IMR-90 (cell line): ENCODE measurements at regions not wholly inside any gene's neighbourhood (a gene's known extent, or its start where the extent isn't known, plus 50 kb on each side); places are given as distances from the start of the nearest gene placed in this dataset.

ENCODE experiments used
- ATAC-seq: fragments of 200-7000 bp; cut with Tn5 transposase; 2 replicates; pipeline ENCODE4 v1.9.1; 2020; ENCODE audit warnings: low read depth, mild to moderate bottlenecking, moderate library complexity
- BruUV-seq: library from RNA; stranded (reverse); fragments of 400-500 nt; replicated peaks from 2 replicates; lab custom pipeline; 2021; lab: Mats Ljungman, UMichigan
- CTCF ChIA-PET: fragments of 300-600 bp; formaldehyde crosslinking; extraction: SDS; loops from one replicate; lab custom pipeline; 2021; ENCODE audit warnings: antibody characterized with exemption; lab: Yijun Ruan, JAX
- POLR2A ChIA-PET: fragments of 300-600 bp; sonication (Branson Sonifier 250); formaldehyde crosslinking; loops from one replicate; lab custom pipeline; 2022; ENCODE audit warnings: antibody characterized with exemption; ENCODE audit not compliant: unreplicated experiment; lab: Charles Lee
- DNase-seq: peaks from one replicate; pipeline ENCODE4 v3.0.0; 2013
- H2AFZ ChIP-seq: replicated peaks from 2 replicates; pipeline ENCODE3; 2013; ENCODE audit warnings: low read length, mild to moderate bottlenecking; ENCODE audit not compliant: poor library complexity
- H2AK5ac ChIP-seq: 2 replicates; pipeline ENCODE4 v1.6.1; 2013; ENCODE audit warnings: low read depth, low read length, inconsistent platforms
- H2AK9ac ChIP-seq: replicated peaks from 2 replicates; pipeline ENCODE3; 2013; ENCODE audit warnings: mild to moderate bottlenecking, low read depth, low read length, moderate library complexity; ENCODE audit not compliant: poor library complexity
- H2BK120ac ChIP-seq: 2 replicates; pipeline ENCODE4 v1.6.1; 2013; ENCODE audit warnings: low read depth, low read length, inconsistent platforms
- H2BK15ac ChIP-seq: 3 replicates; pipeline ENCODE4 v1.6.1; 2013; ENCODE audit warnings: low read depth, low read length, inconsistent platforms
- H2BK20ac ChIP-seq: 2 replicates; pipeline ENCODE4 v1.6.1; 2013; ENCODE audit warnings: low read depth, mild to moderate bottlenecking, inconsistent platforms, low read length, moderate library complexity
- H2BK5ac ChIP-seq: 2 replicates; pipeline ENCODE4 v1.6.1; 2013; ENCODE audit warnings: mild to moderate bottlenecking, low read depth, low read length, inconsistent platforms; ENCODE audit not compliant: poor library complexity, severe bottlenecking
- H3K14ac ChIP-seq: replicated peaks from 2 replicates; pipeline ENCODE4 v1.6.1; 2013; ENCODE audit warnings: low read depth, low read length, inconsistent platforms
- H3K18ac ChIP-seq: 2 replicates; pipeline ENCODE4 v1.6.1; 2013; ENCODE audit warnings: low read depth, low read length, control low read depth
- H3K23ac ChIP-seq: 2 replicates; pipeline ENCODE4 v1.6.1; 2013; ENCODE audit warnings: low read depth, low read length, inconsistent platforms
- H3K27ac ChIP-seq: 2 replicates; pipeline ENCODE4 v1.5.1; 2013; ENCODE audit warnings: mild to moderate bottlenecking, control low read depth, low read length; ENCODE audit not compliant: insufficient read depth
- H3K27me3 ChIP-seq: 2 replicates; pipeline ENCODE4 v1.6.1; 2013; ENCODE audit warnings: low read length; ENCODE audit not compliant: control insufficient read depth, insufficient read depth
- H3K36me3 ChIP-seq: 2 replicates; pipeline ENCODE4 v1.6.1; 2013; ENCODE audit warnings: low read length, mixed read lengths; ENCODE audit not compliant: control insufficient read depth, insufficient read depth
- H3K4ac ChIP-seq: 2 replicates; pipeline ENCODE4 v1.6.1; 2013; ENCODE audit warnings: low read depth, low read length, inconsistent platforms
- H3K4me1 ChIP-seq: 2 replicates; pipeline ENCODE4 v1.6.1; 2013; ENCODE audit warnings: low read length, mixed read lengths; ENCODE audit not compliant: control insufficient read depth, insufficient read depth
- H3K4me2 ChIP-seq: 2 replicates; pipeline ENCODE4 v1.6.1; 2013; ENCODE audit warnings: low read depth, mild to moderate bottlenecking, control low read depth, low read length, moderate library complexity
- H3K4me3 ChIP-seq: 2 replicates; pipeline ENCODE4 v1.5.1; 2013; ENCODE audit warnings: low read depth, mild to moderate bottlenecking, control low read depth, low read length, moderate library complexity; ENCODE audit not compliant: insufficient read depth
- H3K56ac ChIP-seq: 2 replicates; pipeline ENCODE4 v1.6.1; 2013; ENCODE audit warnings: low read length, inconsistent platforms; ENCODE audit not compliant: insufficient read depth; ENCODE audit errors: extremely low read depth
- H3K79me1 ChIP-seq, 2 experiments: 2 replicates each; pipeline ENCODE4 v1.6.1; 2013; ENCODE audit warnings: low read length in 2 of 2, inconsistent platforms in 1 of 2, low read depth in 1 of 2
- H3K9ac ChIP-seq: 2 replicates; pipeline ENCODE4 v1.6.1; 2013; ENCODE audit warnings: low read depth, low read length, control low read depth
- H3K9me1 ChIP-seq: 2 replicates; pipeline ENCODE4 v1.6.1; 2013; ENCODE audit warnings: low read length, inconsistent platforms; ENCODE audit not compliant: insufficient read depth
- H3K9me3 ChIP-seq: 2 replicates; pipeline ENCODE4 v1.6.1; 2013; ENCODE audit warnings: low read length; ENCODE audit not compliant: control insufficient read depth, insufficient read depth
- H4K20me1 ChIP-seq: 2 replicates; pipeline ENCODE4 v1.6.1; 2013; ENCODE audit warnings: low read length, inconsistent platforms; ENCODE audit not compliant: insufficient read depth
- H4K5ac ChIP-seq: 2 replicates; pipeline ENCODE4 v1.6.1; 2013; ENCODE audit warnings: mild to moderate bottlenecking, low read depth, low read length, control low read depth
- H4K8ac ChIP-seq, 2 experiments: 2 replicates each; pipeline ENCODE4 v1.6.1; 2013; ENCODE audit warnings: low read depth in 2 of 2, low read length in 2 of 2, control low read depth in 1 of 2, inconsistent platforms in 1 of 2
- H4K91ac ChIP-seq: 2 replicates; pipeline ENCODE4 v1.6.1; 2013; ENCODE audit warnings: low read depth, low read length, inconsistent platforms; ENCODE audit not compliant: insufficient read depth
- BHLHE40 ChIP-seq: fragments of 150-350 bp; IDR thresholded peaks from 2 replicates; pipeline ENCODE4 v1.6.1; 2016; ENCODE audit warnings: mild to moderate bottlenecking, low read depth, low read length
- CEBPB ChIP-seq: IDR thresholded peaks from 2 replicates; pipeline ENCODE4 v1.6.1; 2012; ENCODE audit warnings: low read depth, low read length, improper control_type of control experiment
- CHD1 ChIP-seq: IDR thresholded peaks from 2 replicates; pipeline ENCODE4 v1.6.1; 2012; ENCODE audit warnings: low read depth, low read length, improper control_type of control experiment
- FOS ChIP-seq: fragments of 150-350 bp; IDR thresholded peaks from 2 replicates; pipeline ENCODE4 v1.6.1; 2016; ENCODE audit warnings: low read depth, low read length
- MAFK ChIP-seq: IDR thresholded peaks from 2 replicates; pipeline ENCODE4 v1.6.1; 2012; ENCODE audit warnings: low read depth, low read length, improper control_type of control experiment
- MAZ ChIP-seq: IDR thresholded peaks from 2 replicates; pipeline ENCODE4 v1.6.1; 2012; ENCODE audit warnings: low read depth, mild to moderate bottlenecking, low read length, improper control_type of control experiment, moderate library complexity, borderline replicate concordance
- MXI1 ChIP-seq: IDR thresholded peaks from 2 replicates; pipeline ENCODE4 v1.6.1; 2012; ENCODE audit warnings: low read depth, mild to moderate bottlenecking, low read length, moderate library complexity, borderline replicate concordance
- NFE2L2 ChIP-seq: fragments of 150-350 bp; IDR thresholded peaks from 2 replicates; pipeline ENCODE4 v1.6.1; 2016; ENCODE audit warnings: low read depth, mild to moderate bottlenecking, low read length
- POLR2A ChIP-seq: IDR thresholded peaks from 2 replicates; pipeline ENCODE4 v1.6.1; 2012; ENCODE audit warnings: mild to moderate bottlenecking, low read depth, low read length
- RAD21 ChIP-seq: IDR thresholded peaks from 2 replicates; pipeline ENCODE4 v1.6.1; 2012; ENCODE audit warnings: low read length, improper control_type of control experiment
- RCOR1 ChIP-seq: IDR thresholded peaks from 2 replicates; pipeline ENCODE4 v1.6.1; 2012; ENCODE audit warnings: mild to moderate bottlenecking, low read length, improper control_type of control experiment; ENCODE audit not compliant: insufficient replicate concordance
- RFX5 ChIP-seq: IDR thresholded peaks from 2 replicates; pipeline ENCODE4 v1.8.0; 2012; ENCODE audit warnings: low read depth, mild to moderate bottlenecking, low read length, moderate library complexity
- SMC3 ChIP-seq: fragments of 150-350 bp; IDR thresholded peaks from 2 replicates; pipeline ENCODE4 v1.6.1; 2016; ENCODE audit warnings: low read depth, mild to moderate bottlenecking, antibody characterized with exemption, low read length, moderate library complexity
- dilution Hi-C: fragments of 300-500 bp; cut with HindIII; formaldehyde crosslinking; loops from one replicate; pipeline ENCODE4 v1.14.3; 2018; ENCODE audit warnings: low sequenced_read_pairs; ENCODE audit not compliant: unreplicated experiment
- in situ Hi-C: fragments of 300-500 bp; cut with MboI; formaldehyde crosslinking; loops from 3 replicates; pipeline ENCODE4 v1.14.3; 2019; ENCODE audit warnings: low sequenced_read_pairs, inconsistent platforms, mixed read lengths
- intact Hi-C: fragments of 100-400 bp; cut with micrococcal nuclease; formaldehyde crosslinking; loops from 2 replicates; pipeline ENCODE4 v1.10.0; 2022
- TF ChIP-seq, protein P1 (sequence below): conservative IDR thresholded peaks from 2 replicates; pipeline ENCODE4 v1.5.1; 2012; ENCODE audit warnings: mild to moderate bottlenecking, low read depth, low read length, improper control_type of control experiment
- TF ChIP-seq, protein P2 (sequence below): fragments of 150-350 bp; IDR thresholded peaks from 2 replicates; pipeline ENCODE4 v1.6.1; 2016; ENCODE audit warnings: low read depth, mild to moderate bottlenecking, low read length, moderate library complexity, borderline replicate concordance
- TF ChIP-seq, protein P3 (sequence below): fragments of 150-350 bp; IDR thresholded peaks from 2 replicates; pipeline ENCODE4 v1.6.1; 2017; ENCODE audit warnings: mild to moderate bottlenecking, antibody characterized with exemption, low read length, low read depth

DNA sequence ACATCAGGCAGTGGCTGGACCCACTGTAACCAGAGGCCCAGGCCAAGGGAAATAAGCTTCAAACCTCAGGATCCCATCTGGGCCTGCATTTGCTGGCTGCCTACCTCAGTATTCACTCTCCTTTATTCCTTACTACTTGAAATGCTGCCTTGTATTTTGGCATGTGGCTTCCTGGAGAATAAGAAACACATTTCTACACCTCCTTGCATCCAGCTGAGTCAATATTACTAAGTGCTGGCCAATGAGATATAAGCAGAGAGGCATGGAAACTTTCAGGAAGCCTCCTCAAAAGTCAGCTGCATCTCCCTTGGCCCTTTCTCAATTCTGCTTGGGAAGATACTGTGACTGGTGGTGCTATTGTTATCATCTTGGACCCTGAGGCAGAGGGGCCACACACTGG lies 59.8 kb upstream of the RELL1 start:
- H2AK9ac ChIP-seq = no peak overlapping the region
- ChIA-PET POLR2A (no interaction called here), CTCF (no interaction called here)
- no peak overlapping the region for H3K4me3 ChIP-seq
- dilution Hi-C loops (no loop called here), in situ Hi-C loops (no loop called here), intact Hi-C loops (no loop called here)
- H3K27me3 ChIP-seq = peaks cover 9% of the 10 kb centered on the region
- H4K5ac ChIP-seq = no peak overlapping the region
- DNase-seq (no peak), ATAC-seq (no peak)
- no peak overlapping the region for H3K23ac ChIP-seq
- H3K79me1 ChIP-seq = no peaks in the 10 kb centered on the region
- no peak overlapping the region for H3K56ac ChIP-seq
- no peaks in the 10 kb centered on the region for H3K36me3 ChIP-seq
- no peaks in the 10 kb centered on the region for H3K4me1 ChIP-seq
- no peak overlapping the region for H3K14ac ChIP-seq
- H2BK120ac ChIP-seq = no peak overlapping the region
- no peaks in the 10 kb centered on the region for H4K20me1 ChIP-seq
- H2BK20ac ChIP-seq = no peak overlapping the region
- H3K4ac ChIP-seq = no peak overlapping the region
- H3K9me1 ChIP-seq = no peaks in the 10 kb centered on the region
- H3K9me3 ChIP-seq = no peaks in the 10 kb centered on the region
- H3K9ac ChIP-seq = no peak overlapping the region
- H2BK15ac ChIP-seq = no peak overlapping the region
- no TSS peak for BruUV-seq
- no peak overlapping the region for H2AFZ ChIP-seq
- no peak overlapping the region for H4K91ac ChIP-seq
- no peak overlapping the region for H2BK5ac ChIP-seq
- H3K18ac ChIP-seq = no peak overlapping the region
- H2AK5ac ChIP-seq = no peak overlapping the region
- H3K4me2 ChIP-seq = no peak overlapping the region
- no peak overlapping the region for H4K8ac ChIP-seq
- TF ChIP-seq FOS = no peak
- TF ChIP-seq RCOR1 = no peak
- no peak for TF ChIP-seq RAD21
- TF ChIP-seq RFX5 = no peak
- TF ChIP-seq CEBPB = no peak
- no peak for TF ChIP-seq MXI1
- no peak for TF ChIP-seq POLR2A
- no peak for TF ChIP-seq MAFK
- TF ChIP-seq SMC3 = no peak
- TF ChIP-seq BHLHE40 = no peak
- TF ChIP-seq MAZ = no peak
- no peak for TF ChIP-seq NFE2L2
- TF ChIP-seq, protein P1, sequence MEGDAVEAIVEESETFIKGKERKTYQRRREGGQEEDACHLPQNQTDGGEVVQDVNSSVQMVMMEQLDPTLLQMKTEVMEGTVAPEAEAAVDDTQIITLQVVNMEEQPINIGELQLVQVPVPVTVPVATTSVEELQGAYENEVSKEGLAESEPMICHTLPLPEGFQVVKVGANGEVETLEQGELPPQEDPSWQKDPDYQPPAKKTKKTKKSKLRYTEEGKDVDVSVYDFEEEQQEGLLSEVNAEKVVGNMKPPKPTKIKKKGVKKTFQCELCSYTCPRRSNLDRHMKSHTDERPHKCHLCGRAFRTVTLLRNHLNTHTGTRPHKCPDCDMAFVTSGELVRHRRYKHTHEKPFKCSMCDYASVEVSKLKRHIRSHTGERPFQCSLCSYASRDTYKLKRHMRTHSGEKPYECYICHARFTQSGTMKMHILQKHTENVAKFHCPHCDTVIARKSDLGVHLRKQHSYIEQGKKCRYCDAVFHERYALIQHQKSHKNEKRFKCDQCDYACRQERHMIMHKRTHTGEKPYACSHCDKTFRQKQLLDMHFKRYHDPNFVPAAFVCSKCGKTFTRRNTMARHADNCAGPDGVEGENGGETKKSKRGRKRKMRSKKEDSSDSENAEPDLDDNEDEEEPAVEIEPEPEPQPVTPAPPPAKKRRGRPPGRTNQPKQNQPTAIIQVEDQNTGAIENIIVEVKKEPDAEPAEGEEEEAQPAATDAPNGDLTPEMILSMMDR = no peak
- TF ChIP-seq, protein P2, sequence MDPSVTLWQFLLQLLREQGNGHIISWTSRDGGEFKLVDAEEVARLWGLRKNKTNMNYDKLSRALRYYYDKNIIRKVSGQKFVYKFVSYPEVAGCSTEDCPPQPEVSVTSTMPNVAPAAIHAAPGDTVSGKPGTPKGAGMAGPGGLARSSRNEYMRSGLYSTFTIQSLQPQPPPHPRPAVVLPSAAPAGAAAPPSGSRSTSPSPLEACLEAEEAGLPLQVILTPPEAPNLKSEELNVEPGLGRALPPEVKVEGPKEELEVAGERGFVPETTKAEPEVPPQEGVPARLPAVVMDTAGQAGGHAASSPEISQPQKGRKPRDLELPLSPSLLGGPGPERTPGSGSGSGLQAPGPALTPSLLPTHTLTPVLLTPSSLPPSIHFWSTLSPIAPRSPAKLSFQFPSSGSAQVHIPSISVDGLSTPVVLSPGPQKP = no peak
- TF ChIP-seq, protein P3, sequence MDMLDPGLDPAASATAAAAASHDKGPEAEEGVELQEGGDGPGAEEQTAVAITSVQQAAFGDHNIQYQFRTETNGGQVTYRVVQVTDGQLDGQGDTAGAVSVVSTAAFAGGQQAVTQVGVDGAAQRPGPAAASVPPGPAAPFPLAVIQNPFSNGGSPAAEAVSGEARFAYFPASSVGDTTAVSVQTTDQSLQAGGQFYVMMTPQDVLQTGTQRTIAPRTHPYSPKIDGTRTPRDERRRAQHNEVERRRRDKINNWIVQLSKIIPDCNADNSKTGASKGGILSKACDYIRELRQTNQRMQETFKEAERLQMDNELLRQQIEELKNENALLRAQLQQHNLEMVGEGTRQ = no peak
- TF ChIP-seq CHD1 = no peak
- no peak overlapping the region for H3K27ac ChIP-seq
